HPDE6-E6E7 (cell line): ENCODE measurements at regions not wholly inside any gene's neighbourhood (a gene's known extent, or its start where the extent isn't known, plus 50 kb on each side); places are given as distances from the start of the nearest gene placed in this dataset.

Source experiments
- DNase-seq: peaks from one replicate; pipeline ENCODE4 v3.0.0; 2011; ENCODE audit warnings: missing footprints; ENCODE audit errors: extremely low spot score

- DNase-seq: no peak
Observed at GRCh38 chr9:4384750-4385149, 84.9 kb upstream of the GLIS3 start.

GRCh38 chr9:4382722-4383317, 83.0 kb upstream of the GLIS3 start:
- DNase-seq: peak; percentile 20

GRCh38 chr9:4381744-4382143, 81.9 kb upstream of the GLIS3 start:
- no peak for DNase-seq

GRCh38 chr9:4380406-4380805, 80.5 kb upstream of the GLIS3 start:
- no peak for DNase-seq

- DNase-seq: peak; percentile 15
Observed at GRCh38 chr9:4375424-4376200, 75.7 kb upstream of the GLIS3 start.

GRCh38 chr9:4371108-4371507, 71.2 kb upstream of the GLIS3 start:
- peak; percentile 78 for DNase-seq

- no peak for DNase-seq
Observed at GRCh38 chr9:4370501-4370900, 70.6 kb upstream of the GLIS3 start.

GRCh38 chr9:4366591-4367330, 66.9 kb upstream of the GLIS3 start:
- peak; percentile 26 for DNase-seq

- no peak for DNase-seq
Observed at GRCh38 chr9:4365055-4365454, 65.2 kb upstream of the GLIS3 start.

- DNase-seq: no peak
Observed at GRCh38 chr9:4362281-4362680, 62.4 kb upstream of the GLIS3 start.

GRCh38 chr9:4359016-4359415, 59.1 kb upstream of the GLIS3 start:
- no peak for DNase-seq

GRCh38 chr9:4357929-4358328, 58.1 kb upstream of the GLIS3 start:
- DNase-seq: no peak

- DNase-seq: no peak
Observed at GRCh38 chr9:4356306-4356705, 56.4 kb upstream of the GLIS3 start.

- no peak for DNase-seq
Observed at GRCh38 chr9:4353236-4353635, 53.4 kb upstream of the GLIS3 start.

GRCh38 chr9:4349816-4350418, 50.0 kb upstream of the GLIS3 start:
- DNase-seq: no peak
